ENCODE measurements at regions not wholly inside any gene's neighbourhood (a gene's known extent, or its start where the extent isn't known, plus 50 kb on each side); places are given as distances from the start of the nearest gene placed in this dataset.

DNA sequence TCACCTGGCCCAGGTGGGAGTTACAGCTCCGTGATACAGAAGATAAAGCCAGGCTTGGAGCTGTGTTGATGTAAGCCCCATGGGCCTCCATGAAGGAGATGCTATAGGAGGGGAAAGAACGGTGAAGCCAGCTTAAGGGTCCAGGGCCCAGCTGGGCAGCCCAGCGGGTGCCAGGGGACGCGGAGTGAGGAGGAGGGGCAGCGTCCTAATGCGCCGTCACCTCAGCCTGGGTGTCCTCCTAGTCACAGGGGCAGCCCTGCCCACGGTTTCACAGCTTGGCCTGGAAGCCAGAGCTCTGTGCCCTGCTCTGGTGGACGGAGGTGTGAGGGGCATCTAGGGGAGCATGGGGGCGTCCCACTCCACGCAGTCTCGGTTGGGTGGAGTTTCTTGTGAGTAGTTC, 52.7 kb upstream of the TTC34 start:
- TF ChIP-seq, protein P1, sequence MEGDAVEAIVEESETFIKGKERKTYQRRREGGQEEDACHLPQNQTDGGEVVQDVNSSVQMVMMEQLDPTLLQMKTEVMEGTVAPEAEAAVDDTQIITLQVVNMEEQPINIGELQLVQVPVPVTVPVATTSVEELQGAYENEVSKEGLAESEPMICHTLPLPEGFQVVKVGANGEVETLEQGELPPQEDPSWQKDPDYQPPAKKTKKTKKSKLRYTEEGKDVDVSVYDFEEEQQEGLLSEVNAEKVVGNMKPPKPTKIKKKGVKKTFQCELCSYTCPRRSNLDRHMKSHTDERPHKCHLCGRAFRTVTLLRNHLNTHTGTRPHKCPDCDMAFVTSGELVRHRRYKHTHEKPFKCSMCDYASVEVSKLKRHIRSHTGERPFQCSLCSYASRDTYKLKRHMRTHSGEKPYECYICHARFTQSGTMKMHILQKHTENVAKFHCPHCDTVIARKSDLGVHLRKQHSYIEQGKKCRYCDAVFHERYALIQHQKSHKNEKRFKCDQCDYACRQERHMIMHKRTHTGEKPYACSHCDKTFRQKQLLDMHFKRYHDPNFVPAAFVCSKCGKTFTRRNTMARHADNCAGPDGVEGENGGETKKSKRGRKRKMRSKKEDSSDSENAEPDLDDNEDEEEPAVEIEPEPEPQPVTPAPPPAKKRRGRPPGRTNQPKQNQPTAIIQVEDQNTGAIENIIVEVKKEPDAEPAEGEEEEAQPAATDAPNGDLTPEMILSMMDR (conservative IDR thresholded peaks at IDR 0.05; ENCODE audit: low read depth, low read length): no peak
- TF ChIP-seq EZH2 (IDR thresholded peaks at IDR 0.05; ENCODE audit: low read length, unreplicated experiment) (no peak), EZH2phosphoT487 (IDR thresholded peaks at IDR 0.05; ENCODE audit: borderline replicate concordance, low read length) (no peak)

All from PC-3 (cell line).